DND-41 (cell line): ENCODE measurements at regions not wholly inside any gene's neighbourhood (a gene's known extent, or its start where the extent isn't known, plus 50 kb on each side); places are given as distances from the start of the nearest gene placed in this dataset.

Experiments used
- ATAC-seq: fragments of 200-7000 bp; cut with Tn5 transposase; 3 replicates; pipeline ENCODE4 v1.9.1; 2021; ENCODE audit warnings: low read depth; ENCODE audit not compliant: insufficient read depth
- DNase-seq: peaks from one replicate; pipeline ENCODE4 v3.0.0-alpha.2; 2020
- H2AFZ ChIP-seq: 2 replicates; pipeline ENCODE4 v1.6.0; 2012; ENCODE audit warnings: low read depth, low read length
- H3K27ac ChIP-seq: 2 replicates; pipeline ENCODE4 v1.5.1; 2012; ENCODE audit warnings: low read length, inconsistent platforms
- H3K27me3 ChIP-seq: fragments of 200-600 bp; sonication (generic); 2 replicates; pipeline ENCODE4 v1.6.0; 2012; ENCODE audit warnings: low read length, mild to moderate bottlenecking, inconsistent platforms; ENCODE audit not compliant: insufficient read depth, poor library complexity
- H3K36me3 ChIP-seq: 2 replicates; pipeline ENCODE4 v1.5.1; 2012; ENCODE audit warnings: low read length, inconsistent platforms; ENCODE audit not compliant: insufficient read depth
- H3K4me1 ChIP-seq: 2 replicates; pipeline ENCODE4 v1.5.1; 2012; ENCODE audit warnings: mild to moderate bottlenecking, low read length; ENCODE audit not compliant: insufficient read depth
- H3K4me2 ChIP-seq: 2 replicates; pipeline ENCODE4 v1.6.0; 2012; ENCODE audit warnings: mild to moderate bottlenecking, moderate library complexity, low read length, inconsistent platforms; ENCODE audit not compliant: insufficient read depth
- H3K4me3 ChIP-seq, 2 experiments: fragments of 200-600 bp in 1 of 2; shearing (Covaris generic) in 1 of 2; 2 replicates each; pipeline ENCODE4 v1.5.1; 2012 to 2016; ENCODE audit warnings: inconsistent platforms in 2 of 2, low read length in 2 of 2, mild to moderate bottlenecking in 2 of 2, low read depth in 1 of 2, moderate library complexity in 1 of 2
- H3K79me2 ChIP-seq: 2 replicates; pipeline ENCODE4 v1.6.0; 2012; ENCODE audit warnings: low read length, inconsistent platforms; ENCODE audit not compliant: insufficient read depth
- H3K9ac ChIP-seq: 2 replicates; pipeline ENCODE4 v1.6.0; 2012; ENCODE audit warnings: low read depth, mild to moderate bottlenecking, inconsistent platforms, low read length, moderate library complexity
- H3K9me3 ChIP-seq: 2 replicates; pipeline ENCODE4 v1.5.1; 2012; ENCODE audit warnings: low read length, moderate library complexity, mild to moderate bottlenecking, inconsistent platforms; ENCODE audit not compliant: insufficient read depth, severe bottlenecking
- H4K20me1 ChIP-seq: 2 replicates; pipeline ENCODE4 v1.6.0; 2012; ENCODE audit warnings: low read length; ENCODE audit not compliant: insufficient read depth
- CTCF ChIP-seq: IDR thresholded peaks from 2 replicates; pipeline ENCODE4 v1.5.1; 2012; ENCODE audit warnings: borderline replicate concordance, low read length, moderate library complexity, mild to moderate bottlenecking; ENCODE audit not compliant: poor library complexity, severe bottlenecking; ENCODE audit errors: extremely low read depth
- EZH2 ChIP-seq: IDR thresholded peaks from 3 replicates; pipeline ENCODE4 v1.6.1; 2012; ENCODE audit warnings: borderline replicate concordance, low read depth, mild to moderate bottlenecking, moderate library complexity, low read length, inconsistent platforms; ENCODE audit not compliant: severe bottlenecking

DNA sequence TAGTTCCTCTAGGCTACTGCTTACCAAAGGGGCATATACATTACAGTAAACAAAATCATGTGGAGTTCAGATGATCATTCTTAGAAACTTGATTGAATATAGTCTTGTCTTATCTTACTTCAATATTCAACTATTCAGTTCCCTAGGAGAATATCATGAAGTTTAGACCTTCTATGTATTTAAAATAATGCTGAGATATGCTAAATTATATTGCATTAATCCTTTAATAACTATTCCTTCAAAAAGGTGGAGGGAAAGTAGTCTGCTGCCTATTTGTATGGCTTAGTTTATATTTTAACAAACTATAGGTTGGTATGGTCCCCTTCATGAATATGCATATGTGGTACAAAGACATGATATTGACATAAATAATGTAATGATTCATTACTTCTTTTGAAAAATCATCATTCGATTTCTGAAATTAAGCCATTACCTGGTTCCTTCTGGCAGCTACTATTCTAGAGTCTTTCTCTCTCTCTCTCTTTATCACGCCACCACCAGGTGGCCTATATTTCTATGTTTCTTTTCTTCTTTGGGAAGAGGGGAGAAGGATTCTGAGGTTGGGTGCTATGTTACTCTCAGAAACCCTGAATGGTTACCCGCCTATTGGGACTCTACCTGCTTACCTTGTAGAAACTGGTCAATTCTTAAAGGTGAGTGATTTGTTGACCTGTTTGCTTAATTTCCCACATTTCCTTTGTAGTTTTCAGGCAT is 855.8 kb downstream of the HACE1 start:
- H3K79me2 ChIP-seq = no peaks in the 10 kb centered on the region
- peak; percentile 14 for TF ChIP-seq CTCF
- no peak for TF ChIP-seq EZH2
- H3K9me3 ChIP-seq = no peaks in the 10 kb centered on the region
- DNase-seq = no peak
- no peak overlapping the region for H3K9ac ChIP-seq
- H3K4me3 ChIP-seq = no peak overlapping the region
- no peaks in the 10 kb centered on the region for H3K4me1 ChIP-seq
- no peaks in the 10 kb centered on the region for H3K36me3 ChIP-seq
- no peak for ATAC-seq
- no peak overlapping the region for H3K4me2 ChIP-seq
- no peaks in the 10 kb centered on the region for H3K27me3 ChIP-seq
- H4K20me1 ChIP-seq = no peaks in the 10 kb centered on the region
- no peak overlapping the region for H3K27ac ChIP-seq
- H2AFZ ChIP-seq = no peak overlapping the region

DNA sequence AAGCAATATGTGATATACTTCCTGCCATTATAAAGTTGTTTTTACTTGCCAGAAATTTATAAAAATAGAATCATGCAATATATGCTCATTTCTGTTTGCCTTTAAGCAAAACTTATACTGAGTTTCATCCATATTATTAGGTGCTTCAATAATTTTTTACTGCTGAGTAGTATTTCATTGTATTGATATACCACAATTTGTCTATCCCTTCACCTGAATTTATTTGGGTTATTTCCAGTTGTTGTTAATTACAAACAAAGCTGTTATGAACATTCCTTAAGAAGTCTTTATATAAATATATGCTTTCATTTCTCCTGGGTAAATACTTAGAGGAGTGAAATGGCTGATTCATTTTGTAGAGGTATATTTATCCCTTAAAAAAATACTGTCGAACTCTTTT is 864.1 kb downstream of the HACE1 start:
- H3K79me2 ChIP-seq = no peaks in the 10 kb centered on the region
- H3K4me1 ChIP-seq = no peaks in the 10 kb centered on the region
- no peaks in the 10 kb centered on the region for H4K20me1 ChIP-seq
- no peak overlapping the region for H3K4me3 ChIP-seq
- H3K4me2 ChIP-seq = no peak overlapping the region
- H3K36me3 ChIP-seq = no peaks in the 10 kb centered on the region
- H2AFZ ChIP-seq = no peak overlapping the region
- H3K9ac ChIP-seq = no peak overlapping the region
- no peak for TF ChIP-seq EZH2
- no peak for TF ChIP-seq CTCF
- no peak for DNase-seq
- H3K27ac ChIP-seq = no peak overlapping the region
- no peaks in the 10 kb centered on the region for H3K27me3 ChIP-seq
- H3K9me3 ChIP-seq = no peaks in the 10 kb centered on the region
- ATAC-seq = no peak

DNA sequence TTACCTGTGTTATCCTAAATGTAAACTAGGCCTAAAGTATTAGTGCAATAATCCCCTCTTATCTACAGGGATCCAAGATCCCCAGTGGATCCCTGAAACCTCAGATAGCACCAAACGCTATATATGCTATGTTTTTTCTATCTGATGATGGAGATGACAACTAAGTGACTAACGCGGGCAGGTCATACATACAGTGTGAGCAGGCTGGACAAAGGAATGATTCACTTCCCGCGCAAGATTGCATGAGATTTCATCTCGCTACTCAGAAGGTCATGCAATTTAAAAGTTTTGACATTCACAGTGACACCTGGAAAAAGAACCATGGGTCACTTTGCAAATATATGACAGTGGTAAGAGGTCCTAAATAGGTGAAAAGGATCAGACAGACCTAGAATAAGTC is 875.9 kb downstream of the HACE1 start:
- ATAC-seq (no peak), DNase-seq (no peak)
- Histone ChIP-seq H3K9ac (no peak overlapping the region), H3K4me2 (no peak overlapping the region), H3K4me3 (no peak overlapping the region), H2AFZ (no peak overlapping the region), H3K27me3 (no peaks in the 10 kb centered on the region), H3K4me1 (no peaks in the 10 kb centered on the region), H4K20me1 (no peaks in the 10 kb centered on the region), H3K79me2 (no peaks in the 10 kb centered on the region), H3K9me3 (no peaks in the 10 kb centered on the region), H3K36me3 (no peaks in the 10 kb centered on the region), H3K27ac (no peak overlapping the region)
- no peak for TF ChIP-seq EZH2
- no peak for TF ChIP-seq CTCF

GRCh38 chr6:103983011-103983410 is 876.7 kb downstream of the HACE1 start:
- Histone ChIP-seq H3K27ac (no peak overlapping the region), H3K4me2 (no peak overlapping the region), H3K9ac (no peak overlapping the region), H3K36me3 (no peaks in the 10 kb centered on the region), H3K4me3 (no peak overlapping the region), H4K20me1 (no peaks in the 10 kb centered on the region), H3K9me3 (no peaks in the 10 kb centered on the region), H2AFZ (no peak overlapping the region), H3K79me2 (no peaks in the 10 kb centered on the region), H3K27me3 (no peaks in the 10 kb centered on the region), H3K4me1 (no peaks in the 10 kb centered on the region)
- DNase-seq (no peak), ATAC-seq (no peak)
- no peak for TF ChIP-seq EZH2
- TF ChIP-seq CTCF = no peak
